ENCODE measurements at regions not wholly inside any gene's neighbourhood (a gene's known extent, or its start where the extent isn't known, plus 50 kb on each side); places are given as distances from the start of the nearest gene placed in this dataset.
"Not testable (repeated sequence)": the region's sequence is repeated elsewhere in the genome, so short reads cannot be mapped to it uniquely, and the experiment has no call there.

GRCh38 chr7:26955516-26955915, 91.1 kb upstream of the SKAP2 start:
- no peak for DNase-seq

- no peak for DNase-seq
Measured at GRCh38 chr7:26954951-26955350, 90.6 kb upstream of the SKAP2 start.

GRCh38 chr7:26951407-26951950, 87.1 kb upstream of the SKAP2 start:
- DNase-seq = no peak

GRCh38 chr7:26950889-26951288, 86.5 kb upstream of the SKAP2 start:
- DNase-seq = no peak

- DNase-seq = no peak
Measured at GRCh38 chr7:26949319-26949718, 84.9 kb upstream of the SKAP2 start.

GRCh38 chr7:26948617-26949118, 84.3 kb upstream of the SKAP2 start:
- DNase-seq = no peak

GRCh38 chr7:26944501-26945358, 80.3 kb upstream of the SKAP2 start:
- DNase-seq = no peak

GRCh38 chr7:26937939-26938623, 73.7 kb upstream of the SKAP2 start:
- DNase-seq = no peak

- DNase-seq = no peak
Measured at GRCh38 chr7:26937306-26937705, 72.9 kb upstream of the SKAP2 start.

- not testable (repeated sequence) for DNase-seq
Measured at GRCh38 chr7:26932616-26933015, 68.2 kb upstream of the SKAP2 start.

- DNase-seq = no peak
Measured at GRCh38 chr7:26930845-26931244, 66.5 kb upstream of the SKAP2 start.

- DNase-seq = no peak
Measured at GRCh38 chr7:26930201-26930600, 65.8 kb upstream of the SKAP2 start.

GRCh38 chr7:26928703-26929347, 64.4 kb upstream of the SKAP2 start:
- no peak for DNase-seq

- DNase-seq = no peak
Measured at GRCh38 chr7:26925768-26926167, 61.4 kb upstream of the SKAP2 start.

GRCh38 chr7:26924149-26924767, 59.9 kb upstream of the SKAP2 start:
- DNase-seq = no peak

GRCh38 chr7:26919906-26920493, 55.6 kb upstream of the SKAP2 start:
- no peak for DNase-seq

- no peak for DNase-seq
Measured at GRCh38 chr7:26918241-26918640, 53.9 kb upstream of the SKAP2 start.

GRCh38 chr7:26916779-26917320, 52.5 kb upstream of the SKAP2 start:
- no peak for DNase-seq

- DNase-seq = no peak
Measured at GRCh38 chr7:26916336-26916735, 51.9 kb upstream of the SKAP2 start.

All from GF-D8 (cell line).